ENCODE measurements at regions not wholly inside any gene's neighbourhood (a gene's known extent, or its start where the extent isn't known, plus 50 kb on each side); places are given as distances from the start of the nearest gene placed in this dataset.

- TF ChIP-seq, protein P1, sequence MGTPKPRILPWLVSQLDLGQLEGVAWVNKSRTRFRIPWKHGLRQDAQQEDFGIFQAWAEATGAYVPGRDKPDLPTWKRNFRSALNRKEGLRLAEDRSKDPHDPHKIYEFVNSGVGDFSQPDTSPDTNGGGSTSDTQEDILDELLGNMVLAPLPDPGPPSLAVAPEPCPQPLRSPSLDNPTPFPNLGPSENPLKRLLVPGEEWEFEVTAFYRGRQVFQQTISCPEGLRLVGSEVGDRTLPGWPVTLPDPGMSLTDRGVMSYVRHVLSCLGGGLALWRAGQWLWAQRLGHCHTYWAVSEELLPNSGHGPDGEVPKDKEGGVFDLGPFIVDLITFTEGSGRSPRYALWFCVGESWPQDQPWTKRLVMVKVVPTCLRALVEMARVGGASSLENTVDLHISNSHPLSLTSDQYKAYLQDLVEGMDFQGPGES (IDR thresholded peaks at IDR 0.05; ENCODE audit: low read depth, low read length), result no peak
These were observed 174.1 kb downstream of the PIK3R1 start (continued) for GRCh38 chr5:68389618-68390017.

GRCh38 chr5:68392617-68393016 is 177.1 kb downstream of the PIK3R1 start:
- POLR2A ChIA-PET, result no interaction called here
- CTCF ChIA-PET, result interaction anchor here (1.3 kb wide), 1 partner anchor 22 kb away, joined by 3 read pairs; no protein-coding TSS in a partner anchor
- no peak overlapping the region for H3K27ac ChIP-seq (ENCODE audit: low read depth in 2 of 2, low read length in 1 of 2)
- H3K4me2 ChIP-seq, result no peak overlapping the region
- H3K4me3 ChIP-seq (ENCODE audit: low read depth in 2 of 2, low read length in 1 of 2), result no peak overlapping the region
- 19% methylated on average over 2 of the region's 2 CpGs for WGBS (ENCODE audit: low lambda C conversion rate)
- TF ChIP-seq FOXJ3 (CRISPR knock-in tag; IDR thresholded peaks at IDR 0.05) (no peak), EP300 (IDR thresholded peaks at IDR 0.05; ENCODE audit: borderline replicate concordance in 1 of 2, low read depth in 1 of 2, low read length in 1 of 2) (no peak), JUND (IDR thresholded peaks at IDR 0.05) (no peak), MEF2A (IDR thresholded peaks at IDR 0.05; ENCODE audit: borderline replicate concordance, low read depth) (no peak), CTCF (IDR thresholded peaks at IDR 0.05) (no peak), TCF12 (IDR thresholded peaks at IDR 0.05) (no peak), REST (IDR thresholded peaks at IDR 0.05; ENCODE audit: low read depth, low read length) (no peak), NRF1 (IDR thresholded peaks at IDR 0.05; ENCODE audit: low read depth, low read length) (no peak)
- TF ChIP-seq, protein P1 (IDR thresholded peaks at IDR 0.05; ENCODE audit: low read depth, low read length), result no peak
- TF ChIP-seq, protein P2, sequence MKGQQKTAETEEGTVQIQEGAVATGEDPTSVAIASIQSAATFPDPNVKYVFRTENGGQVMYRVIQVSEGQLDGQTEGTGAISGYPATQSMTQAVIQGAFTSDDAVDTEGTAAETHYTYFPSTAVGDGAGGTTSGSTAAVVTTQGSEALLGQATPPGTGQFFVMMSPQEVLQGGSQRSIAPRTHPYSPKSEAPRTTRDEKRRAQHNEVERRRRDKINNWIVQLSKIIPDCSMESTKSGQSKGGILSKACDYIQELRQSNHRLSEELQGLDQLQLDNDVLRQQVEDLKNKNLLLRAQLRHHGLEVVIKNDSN (IDR thresholded peaks at IDR 0.05; ENCODE audit: borderline replicate concordance, low read depth), result no peak
- no peaks in the 10 kb centered on the region for H3K27me3 ChIP-seq (ENCODE audit: insufficient read depth)
- H3K9me2 ChIP-seq, result no peaks in the 10 kb centered on the region
- H4K20me1 ChIP-seq (ENCODE audit: insufficient read depth), result no peaks in the 10 kb centered on the region
- DNase-seq, result no peak
- no peaks in the 10 kb centered on the region for H3K79me2 ChIP-seq (ENCODE audit: insufficient read depth)
- H3K36me3 ChIP-seq (replicated peaks in 1 of 2; ENCODE audit: control insufficient read depth in 1 of 2, insufficient read depth in 2 of 2, low read length in 1 of 2), result no peaks in the 10 kb centered on the region
- no peaks in the 10 kb centered on the region for H3K9me3 ChIP-seq
- no peak overlapping the region for H2AFZ ChIP-seq (ENCODE audit: low read depth)
- H3K4me1 ChIP-seq (ENCODE audit: control insufficient read depth in 1 of 2, insufficient read depth in 2 of 2, low read depth in 1 of 2, low read length in 1 of 2), result no peaks in the 10 kb centered on the region; a peak in 1 of 4 replicates
- no peak overlapping the region for H3K9ac ChIP-seq
- H3F3A ChIP-seq (replicated peaks; ENCODE audit: insufficient read depth), result no peaks in the 10 kb centered on the region
